ENCODE measurements at regions not wholly inside any gene's neighbourhood (a gene's known extent, or its start where the extent isn't known, plus 50 kb on each side); places are given as distances from the start of the nearest gene placed in this dataset.

DNA sequence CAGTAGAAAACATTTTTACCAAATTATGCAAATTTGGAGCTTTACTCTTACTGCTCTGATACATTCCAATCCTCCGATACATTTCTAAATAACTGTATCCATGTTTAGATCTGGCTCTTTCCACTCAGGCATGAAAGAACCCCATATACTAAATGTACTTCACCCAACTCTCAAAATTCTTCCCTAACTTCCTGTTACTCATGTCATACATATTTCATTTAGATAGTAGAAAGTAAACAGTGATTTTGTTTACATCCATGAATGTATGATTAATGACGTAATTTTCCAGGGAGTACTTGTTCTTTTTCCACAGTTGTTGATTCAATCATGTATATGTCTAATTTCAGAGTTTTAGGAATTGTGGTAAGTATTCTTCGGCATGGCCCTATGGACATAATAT lies 1426.5 kb upstream of the C9orf72 start:
- no TSS peak for BruUV-seq (replicated peaks)
- no peak overlapping the region for H3K23ac ChIP-seq (ENCODE audit: low read depth, low read length)
- no peak overlapping the region for H2BK120ac ChIP-seq (ENCODE audit: low read depth, low read length)
- no peak overlapping the region for H3K4me3 ChIP-seq (ENCODE audit: insufficient read depth, low read depth, low read length)
- H3K9ac ChIP-seq (ENCODE audit: low read depth, low read length) = no peak overlapping the region
- no peak overlapping the region for H3K4me2 ChIP-seq (ENCODE audit: low read depth, low read length)
- H3K27me3 ChIP-seq (ENCODE audit: control insufficient read depth, insufficient read depth, low read length) = no peaks in the 10 kb centered on the region
- CTCF ChIA-PET = no interaction called here
- no peak overlapping the region for H3K14ac ChIP-seq (replicated peaks; ENCODE audit: low read depth, low read length)
- intact Hi-C loops (cut with micrococcal nuclease) = no loop called here
- ATAC-seq (ENCODE audit: low read depth) = no peak
- no peak overlapping the region for H2AK9ac ChIP-seq (replicated peaks; ENCODE audit: low read depth, low read length, poor library complexity)
- dilution Hi-C loops (cut with HindIII; ENCODE audit: low sequenced_read_pairs, unreplicated experiment) = no loop called here
- no CpG with 5 or more reads among the region's 3 CpGs for WGBS, 2 experiments (ENCODE audit: extremely low coverage in 2 of 2, insufficient read length in 1 of 2)
- no peak overlapping the region for H2BK20ac ChIP-seq (ENCODE audit: low read depth, low read length)
- no peak overlapping the region for H3K18ac ChIP-seq (ENCODE audit: low read depth, low read length)
- no peak overlapping the region for H4K91ac ChIP-seq (ENCODE audit: insufficient read depth, low read depth, low read length)
- DNase-seq = no peak
- no peak overlapping the region for H4K8ac ChIP-seq (ENCODE audit: low read depth in 2 of 2, low read length in 2 of 2)
- H2AK5ac ChIP-seq (ENCODE audit: low read depth, low read length) = no peak overlapping the region
- no peak overlapping the region for H3K27ac ChIP-seq (ENCODE audit: insufficient read depth, low read length)
- no peaks in the 10 kb centered on the region for H4K20me1 ChIP-seq (ENCODE audit: insufficient read depth, low read length)
- no peaks in the 10 kb centered on the region for H3K9me1 ChIP-seq (ENCODE audit: insufficient read depth, low read length)
- H4K5ac ChIP-seq (ENCODE audit: low read depth, low read length) = no peak overlapping the region
- H3K79me1 ChIP-seq (ENCODE audit: low read depth in 1 of 2, low read length in 2 of 2) = no peaks in the 10 kb centered on the region
- no peaks in the 10 kb centered on the region; the same call in 1 of the 2 replicates for H3K9me3 ChIP-seq (ENCODE audit: control insufficient read depth, insufficient read depth, low read length)
- no peaks in the 10 kb centered on the region for H3K36me3 ChIP-seq (ENCODE audit: control insufficient read depth, insufficient read depth, low read length)
- in situ Hi-C loops (cut with MboI; ENCODE audit: low sequenced_read_pairs) = no loop called here
- no peak overlapping the region for H3K56ac ChIP-seq (ENCODE audit: extremely low read depth, insufficient read depth, low read length)
- H2AFZ ChIP-seq (replicated peaks; ENCODE audit: low read length, poor library complexity) = no peak overlapping the region
- POLR2A ChIA-PET (ENCODE audit: unreplicated experiment) = no interaction called here
- no peak overlapping the region for H3K4ac ChIP-seq (ENCODE audit: low read depth, low read length)
- TF ChIP-seq SMC3 (IDR thresholded peaks at IDR 0.05; ENCODE audit: low read depth, low read length) (no peak), CEBPB (IDR thresholded peaks at IDR 0.05; ENCODE audit: low read depth, low read length) (no peak), BHLHE40 (IDR thresholded peaks at IDR 0.05; ENCODE audit: low read depth, low read length) (no peak), RFX5 (IDR thresholded peaks at IDR 0.05; ENCODE audit: low read depth, low read length) (no peak), MAFK (IDR thresholded peaks at IDR 0.05; ENCODE audit: low read depth, low read length) (no peak), MXI1 (IDR thresholded peaks at IDR 0.05; ENCODE audit: borderline replicate concordance, low read depth, low read length) (no peak), POLR2A (IDR thresholded peaks at IDR 0.05; ENCODE audit: low read depth, low read length) (no peak), MAZ (IDR thresholded peaks at IDR 0.05; ENCODE audit: borderline replicate concordance, low read depth, low read length) (no peak)
- TF ChIP-seq, protein P1, sequence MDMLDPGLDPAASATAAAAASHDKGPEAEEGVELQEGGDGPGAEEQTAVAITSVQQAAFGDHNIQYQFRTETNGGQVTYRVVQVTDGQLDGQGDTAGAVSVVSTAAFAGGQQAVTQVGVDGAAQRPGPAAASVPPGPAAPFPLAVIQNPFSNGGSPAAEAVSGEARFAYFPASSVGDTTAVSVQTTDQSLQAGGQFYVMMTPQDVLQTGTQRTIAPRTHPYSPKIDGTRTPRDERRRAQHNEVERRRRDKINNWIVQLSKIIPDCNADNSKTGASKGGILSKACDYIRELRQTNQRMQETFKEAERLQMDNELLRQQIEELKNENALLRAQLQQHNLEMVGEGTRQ (IDR thresholded peaks at IDR 0.05; ENCODE audit: low read depth, low read length) = no peak
- H2BK5ac ChIP-seq (ENCODE audit: low read depth, low read length, poor library complexity, severe bottlenecking) = no peak overlapping the region
- H2BK15ac ChIP-seq (ENCODE audit: low read depth, low read length) = no peak overlapping the region
- no peaks in the 10 kb centered on the region for H3K4me1 ChIP-seq (ENCODE audit: control insufficient read depth, insufficient read depth, low read length)
